OCI-LY7 (cell line): ENCODE measurements at regions not wholly inside any gene's neighbourhood (a gene's known extent, or its start where the extent isn't known, plus 50 kb on each side); places are given as distances from the start of the nearest gene placed in this dataset.

ENCODE experiments used
- BruUV-seq: library from RNA; stranded (reverse); fragments of 400-500 nt; replicated peaks from 2 replicates; lab custom pipeline; 2021; lab: Mats Ljungman, UMichigan
- CTCF ChIA-PET: fragments of 300-600 bp; sonication (Branson Sonifier 250); formaldehyde crosslinking; loops from one replicate; lab custom pipeline; 2022; ENCODE audit warnings: antibody characterized with exemption; ENCODE audit not compliant: unreplicated experiment; lab: Charles Lee
- POLR2A ChIA-PET: fragments of 300-600 bp; sonication (Branson Sonifier 250); formaldehyde crosslinking; loops from one replicate; lab custom pipeline; 2022; ENCODE audit warnings: antibody characterized with exemption; lab: Charles Lee
- DNase-seq: peaks from one replicate; pipeline ENCODE4 v3.0.0-alpha.2; 2015; ENCODE audit warnings: low spot score
- H2AFZ ChIP-seq: fragments of 200-600 bp; sonication (generic), shearing (Covaris generic); 2 replicates; pipeline ENCODE4 v1.6.1; 2014; ENCODE audit warnings: mild to moderate bottlenecking, antibody characterized with exemption, low read length, moderate library complexity
- H3K27ac ChIP-seq: fragments of 200-600 bp; sonication (generic); 2 replicates; pipeline ENCODE4 v1.5.1; 2014; ENCODE audit warnings: mixed run types, low read depth, mild to moderate bottlenecking, moderate library complexity, low read length, inconsistent platforms; ENCODE audit not compliant: poor library complexity, severe bottlenecking
- H3K36me3 ChIP-seq: fragments of 200-600 bp; sonication (generic); 2 replicates; pipeline ENCODE4 v1.6.1; 2014; ENCODE audit warnings: mild to moderate bottlenecking, antibody characterized with exemption, low read length, moderate library complexity, mixed read lengths; ENCODE audit not compliant: insufficient read depth
- H3K4me1 ChIP-seq: fragments of 200-600 bp; sonication (generic); 2 replicates; pipeline ENCODE4 v1.5.1; 2014; ENCODE audit warnings: mild to moderate bottlenecking, low read length; ENCODE audit not compliant: insufficient read depth, poor library complexity, severe bottlenecking
- H3K4me2 ChIP-seq: fragments of 200-600 bp; sonication (generic); 2 replicates; pipeline ENCODE4 v1.6.1; 2014; ENCODE audit warnings: mild to moderate bottlenecking, low read length
- H3K4me3 ChIP-seq: fragments of 200-600 bp; sonication (generic); 2 replicates; pipeline ENCODE4 v1.5.1; 2014; ENCODE audit warnings: mild to moderate bottlenecking, low read depth, low read length; ENCODE audit not compliant: poor library complexity, severe bottlenecking
- H3K79me2 ChIP-seq: fragments of 200-600 bp; sonication (generic); 2 replicates; pipeline ENCODE4 v1.6.1; 2016; ENCODE audit warnings: low read depth, mild to moderate bottlenecking, low read length, moderate library complexity, mixed read lengths; ENCODE audit not compliant: insufficient read depth
- H3K9me2 ChIP-seq: fragments of 200-600 bp; sonication (generic); 2 replicates; pipeline ENCODE4 v1.6.1; 2016; ENCODE audit warnings: mild to moderate bottlenecking, low read length, mixed read lengths; ENCODE audit not compliant: insufficient read depth
- H3K9me3 ChIP-seq: fragments of 200-600 bp; sonication (generic); 2 replicates; pipeline ENCODE4 v1.6.1; 2014; ENCODE audit warnings: mild to moderate bottlenecking, mixed run types, low read length, mixed read lengths
- H4K20me1 ChIP-seq: fragments of 200-600 bp; sonication (generic); 2 replicates; pipeline ENCODE4 v1.6.1; 2014; ENCODE audit warnings: mild to moderate bottlenecking, antibody characterized with exemption, low read length, moderate library complexity, mixed read lengths; ENCODE audit not compliant: insufficient read depth
- EZH2phosphoT487 ChIP-seq: fragments of 200-600 bp; sonication (generic); IDR thresholded peaks from 2 replicates; pipeline ENCODE4 v1.6.1; 2018; ENCODE audit warnings: low read depth, borderline replicate concordance, mild to moderate bottlenecking, mixed run types, antibody characterized with exemption, low read length, moderate library complexity, mixed read lengths
- intact Hi-C: fragments of 100-400 bp; cut with micrococcal nuclease; formaldehyde crosslinking; loops from one replicate; pipeline ENCODE4 v1.10.0; 2022; ENCODE audit not compliant: unreplicated experiment
- TF ChIP-seq, protein P1 (sequence below): fragments of 200-600 bp; sonication (generic); conservative IDR thresholded peaks from 2 replicates; pipeline ENCODE4 v1.5.1; 2014; ENCODE audit warnings: mild to moderate bottlenecking, antibody characterized with exemption, low read length, moderate library complexity, mixed read lengths

GRCh38 chr13:62583466-62583865, 1167.8 kb upstream of the PCDH20 start:
- no peak overlapping the region for H3K4me2 ChIP-seq
- H4K20me1 ChIP-seq = no peaks in the 10 kb centered on the region
- BruUV-seq = no TSS peak
- intact Hi-C loops = no loop called here
- CTCF ChIA-PET = no interaction called here
- no peaks in the 10 kb centered on the region for H3K9me3 ChIP-seq
- H3K36me3 ChIP-seq = no peaks in the 10 kb centered on the region
- no peak for DNase-seq
- no peak overlapping the region for H2AFZ ChIP-seq
- TF ChIP-seq EZH2phosphoT487 = no peak
- TF ChIP-seq, protein P1, sequence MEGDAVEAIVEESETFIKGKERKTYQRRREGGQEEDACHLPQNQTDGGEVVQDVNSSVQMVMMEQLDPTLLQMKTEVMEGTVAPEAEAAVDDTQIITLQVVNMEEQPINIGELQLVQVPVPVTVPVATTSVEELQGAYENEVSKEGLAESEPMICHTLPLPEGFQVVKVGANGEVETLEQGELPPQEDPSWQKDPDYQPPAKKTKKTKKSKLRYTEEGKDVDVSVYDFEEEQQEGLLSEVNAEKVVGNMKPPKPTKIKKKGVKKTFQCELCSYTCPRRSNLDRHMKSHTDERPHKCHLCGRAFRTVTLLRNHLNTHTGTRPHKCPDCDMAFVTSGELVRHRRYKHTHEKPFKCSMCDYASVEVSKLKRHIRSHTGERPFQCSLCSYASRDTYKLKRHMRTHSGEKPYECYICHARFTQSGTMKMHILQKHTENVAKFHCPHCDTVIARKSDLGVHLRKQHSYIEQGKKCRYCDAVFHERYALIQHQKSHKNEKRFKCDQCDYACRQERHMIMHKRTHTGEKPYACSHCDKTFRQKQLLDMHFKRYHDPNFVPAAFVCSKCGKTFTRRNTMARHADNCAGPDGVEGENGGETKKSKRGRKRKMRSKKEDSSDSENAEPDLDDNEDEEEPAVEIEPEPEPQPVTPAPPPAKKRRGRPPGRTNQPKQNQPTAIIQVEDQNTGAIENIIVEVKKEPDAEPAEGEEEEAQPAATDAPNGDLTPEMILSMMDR = no peak
- no peak overlapping the region for H3K27ac ChIP-seq
- POLR2A ChIA-PET = no interaction called here
- H3K4me1 ChIP-seq = no peaks in the 10 kb centered on the region
- no peaks in the 10 kb centered on the region for H3K79me2 ChIP-seq
- H3K4me3 ChIP-seq = no peak overlapping the region
- H3K9me2 ChIP-seq = no peaks in the 10 kb centered on the region

DNA sequence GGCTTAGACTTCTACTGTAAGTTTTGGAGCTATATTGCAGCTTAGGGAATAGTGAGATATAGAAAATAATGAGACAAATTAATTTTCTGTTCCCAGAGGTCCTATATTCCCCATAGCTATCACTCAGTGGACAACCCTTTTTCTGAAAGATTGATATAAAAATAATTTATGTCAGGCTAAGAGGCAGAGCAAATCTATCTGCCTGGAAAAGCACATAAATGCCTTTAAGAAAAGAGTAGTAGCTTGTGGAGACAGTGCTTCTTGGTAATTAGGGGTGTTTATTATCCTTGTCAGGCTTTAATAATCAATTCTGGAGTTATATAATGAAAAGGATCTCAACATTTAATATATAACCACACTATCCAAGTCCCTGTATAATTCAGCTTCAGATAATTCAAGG, 1162.8 kb upstream of the PCDH20 start:
- no TSS peak for BruUV-seq
- no peaks in the 10 kb centered on the region for H4K20me1 ChIP-seq
- H3K4me1 ChIP-seq = no peaks in the 10 kb centered on the region
- no peaks in the 10 kb centered on the region for H3K79me2 ChIP-seq
- H3K4me2 ChIP-seq = no peak overlapping the region
- no peak overlapping the region for H2AFZ ChIP-seq
- DNase-seq = no peak
- POLR2A ChIA-PET = interaction anchor here (1.0 kb wide), 1 partner anchor 33 kb away, joined by 3 read pairs; no protein-coding TSS in a partner anchor
- H3K27ac ChIP-seq = no peak overlapping the region
- no peak overlapping the region for H3K4me3 ChIP-seq
- CTCF ChIA-PET = no interaction called here
- no peaks in the 10 kb centered on the region for H3K9me3 ChIP-seq
- TF ChIP-seq EZH2phosphoT487 = no peak
- TF ChIP-seq, protein P1 = no peak
- H3K9me2 ChIP-seq = no peaks in the 10 kb centered on the region
- no peaks in the 10 kb centered on the region for H3K36me3 ChIP-seq
- intact Hi-C loops = no loop called here

DNA sequence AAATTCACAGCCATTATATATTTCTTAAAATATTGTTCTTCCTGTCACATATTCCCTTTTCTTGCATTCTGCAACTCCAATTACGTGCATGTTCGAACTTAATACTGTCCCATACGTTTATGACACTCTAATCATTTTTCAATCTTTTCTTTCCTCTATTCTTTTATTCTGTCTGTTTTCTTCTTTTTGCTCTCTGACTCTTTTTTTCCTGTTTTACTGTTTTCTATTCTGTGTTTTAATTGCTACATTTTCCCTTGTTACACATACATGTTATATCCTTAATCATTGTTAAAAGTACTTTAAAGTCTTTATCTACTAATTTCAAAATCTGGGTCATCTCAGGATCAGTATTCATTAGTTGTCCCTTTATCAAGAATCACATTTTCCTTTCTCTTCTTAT, 1149.1 kb upstream of the PCDH20 start:
- no TSS peak for BruUV-seq
- no peak overlapping the region for H3K4me2 ChIP-seq
- DNase-seq = no peak
- no peaks in the 10 kb centered on the region for H3K79me2 ChIP-seq
- no peaks in the 10 kb centered on the region for H4K20me1 ChIP-seq
- TF ChIP-seq, protein P1 = no peak
- TF ChIP-seq EZH2phosphoT487 = no peak
- no peaks in the 10 kb centered on the region for H3K9me2 ChIP-seq
- CTCF ChIA-PET = no interaction called here
- no peaks in the 10 kb centered on the region for H3K4me1 ChIP-seq
- intact Hi-C loops = no loop called here
- POLR2A ChIA-PET = no interaction called here
- no peak overlapping the region for H2AFZ ChIP-seq
- no peak overlapping the region for H3K27ac ChIP-seq
- no peaks in the 10 kb centered on the region for H3K9me3 ChIP-seq
- no peak overlapping the region for H3K4me3 ChIP-seq
- no peaks in the 10 kb centered on the region for H3K36me3 ChIP-seq
